HepG2 (cell line): ENCODE measurements at regions not wholly inside any gene's neighbourhood (a gene's known extent, or its start where the extent isn't known, plus 50 kb on each side); places are given as distances from the start of the nearest gene placed in this dataset.

Source experiments
- ARID5B ChIP-seq: IDR thresholded peaks from 2 replicates; pipeline ENCODE4 v1.4.0; 2020; ENCODE audit warnings: mild to moderate bottlenecking, missing genetic modification reagents
- EHMT2 ChIP-seq: fragments of 200-600 bp; sonication (generic); IDR thresholded peaks from 2 replicates; pipeline ENCODE4 v1.7.0; 2017; ENCODE audit warnings: antibody characterized with exemption, low read depth, low read length, borderline replicate concordance
- HNF4A ChIP-seq: sonication (generic); formaldehyde crosslinking; IDR thresholded peaks from 2 replicates; pipeline ENCODE4 v1.4.0; 2020; ENCODE audit warnings: missing genetic modification reagents
- PLSCR1 ChIP-seq: sonication (generic); formaldehyde crosslinking; IDR thresholded peaks from 2 replicates; pipeline ENCODE4 v1.5.0; 2020; ENCODE audit warnings: missing genetic modification reagents, mild to moderate bottlenecking, borderline replicate concordance
- RAD21 ChIP-seq: fragments of 450-650 bp; formaldehyde crosslinking; IDR thresholded peaks from 2 replicates; pipeline ENCODE4 v1.5.0; 2020; ENCODE audit warnings: mild to moderate bottlenecking
- SALL1 ChIP-seq: sonication (generic); formaldehyde crosslinking; IDR thresholded peaks from 2 replicates; pipeline ENCODE4 v1.8.0; 2022; ENCODE audit warnings: mild to moderate bottlenecking, missing genetic modification reagents
- ZNF20 ChIP-seq: sonication (generic); formaldehyde crosslinking; IDR thresholded peaks from 2 replicates; pipeline ENCODE4 v1.4.0; 2020; ENCODE audit warnings: mild to moderate bottlenecking, moderate library complexity, missing genetic modification reagents
- ZNF34 ChIP-seq: sonication (generic); formaldehyde crosslinking; IDR thresholded peaks from 2 replicates; pipeline ENCODE4 v1.4.0; 2020; ENCODE audit warnings: mild to moderate bottlenecking, missing genetic modification reagents, borderline replicate concordance
- ZNF567 ChIP-seq: sonication (generic); formaldehyde crosslinking; IDR thresholded peaks from 2 replicates; pipeline ENCODE4 v1.8.1; 2023; ENCODE audit warnings: mild to moderate bottlenecking, missing genetic modification reagents, borderline replicate concordance
- ZNF644 ChIP-seq: IDR thresholded peaks from 2 replicates; pipeline ENCODE4 v1.6.1; 2016; ENCODE audit warnings: low read depth
- ZNF841 ChIP-seq: sonication (generic); formaldehyde crosslinking; IDR thresholded peaks from 2 replicates; pipeline ENCODE4 v1.8.1; 2023; ENCODE audit warnings: missing genetic modification reagents, borderline replicate concordance
- ZUFSP ChIP-seq: sonication (generic); formaldehyde crosslinking; IDR thresholded peaks from 2 replicates; pipeline ENCODE4 v1.9.0; 2021; ENCODE audit warnings: missing genetic modification reagents, mild to moderate bottlenecking, borderline replicate concordance
- TF ChIP-seq, protein P1 (sequence below): sonication (generic); formaldehyde crosslinking; IDR thresholded peaks from 2 replicates; pipeline ENCODE4 v1.4.0; 2020; ENCODE audit warnings: missing genetic modification reagents
- TF ChIP-seq, protein P2 (sequence below): sonication (generic); formaldehyde crosslinking; IDR thresholded peaks from 2 replicates; pipeline ENCODE4 v1.8.1; 2022; ENCODE audit warnings: mild to moderate bottlenecking, missing genetic modification reagents

- TF ChIP-seq, protein P1, sequence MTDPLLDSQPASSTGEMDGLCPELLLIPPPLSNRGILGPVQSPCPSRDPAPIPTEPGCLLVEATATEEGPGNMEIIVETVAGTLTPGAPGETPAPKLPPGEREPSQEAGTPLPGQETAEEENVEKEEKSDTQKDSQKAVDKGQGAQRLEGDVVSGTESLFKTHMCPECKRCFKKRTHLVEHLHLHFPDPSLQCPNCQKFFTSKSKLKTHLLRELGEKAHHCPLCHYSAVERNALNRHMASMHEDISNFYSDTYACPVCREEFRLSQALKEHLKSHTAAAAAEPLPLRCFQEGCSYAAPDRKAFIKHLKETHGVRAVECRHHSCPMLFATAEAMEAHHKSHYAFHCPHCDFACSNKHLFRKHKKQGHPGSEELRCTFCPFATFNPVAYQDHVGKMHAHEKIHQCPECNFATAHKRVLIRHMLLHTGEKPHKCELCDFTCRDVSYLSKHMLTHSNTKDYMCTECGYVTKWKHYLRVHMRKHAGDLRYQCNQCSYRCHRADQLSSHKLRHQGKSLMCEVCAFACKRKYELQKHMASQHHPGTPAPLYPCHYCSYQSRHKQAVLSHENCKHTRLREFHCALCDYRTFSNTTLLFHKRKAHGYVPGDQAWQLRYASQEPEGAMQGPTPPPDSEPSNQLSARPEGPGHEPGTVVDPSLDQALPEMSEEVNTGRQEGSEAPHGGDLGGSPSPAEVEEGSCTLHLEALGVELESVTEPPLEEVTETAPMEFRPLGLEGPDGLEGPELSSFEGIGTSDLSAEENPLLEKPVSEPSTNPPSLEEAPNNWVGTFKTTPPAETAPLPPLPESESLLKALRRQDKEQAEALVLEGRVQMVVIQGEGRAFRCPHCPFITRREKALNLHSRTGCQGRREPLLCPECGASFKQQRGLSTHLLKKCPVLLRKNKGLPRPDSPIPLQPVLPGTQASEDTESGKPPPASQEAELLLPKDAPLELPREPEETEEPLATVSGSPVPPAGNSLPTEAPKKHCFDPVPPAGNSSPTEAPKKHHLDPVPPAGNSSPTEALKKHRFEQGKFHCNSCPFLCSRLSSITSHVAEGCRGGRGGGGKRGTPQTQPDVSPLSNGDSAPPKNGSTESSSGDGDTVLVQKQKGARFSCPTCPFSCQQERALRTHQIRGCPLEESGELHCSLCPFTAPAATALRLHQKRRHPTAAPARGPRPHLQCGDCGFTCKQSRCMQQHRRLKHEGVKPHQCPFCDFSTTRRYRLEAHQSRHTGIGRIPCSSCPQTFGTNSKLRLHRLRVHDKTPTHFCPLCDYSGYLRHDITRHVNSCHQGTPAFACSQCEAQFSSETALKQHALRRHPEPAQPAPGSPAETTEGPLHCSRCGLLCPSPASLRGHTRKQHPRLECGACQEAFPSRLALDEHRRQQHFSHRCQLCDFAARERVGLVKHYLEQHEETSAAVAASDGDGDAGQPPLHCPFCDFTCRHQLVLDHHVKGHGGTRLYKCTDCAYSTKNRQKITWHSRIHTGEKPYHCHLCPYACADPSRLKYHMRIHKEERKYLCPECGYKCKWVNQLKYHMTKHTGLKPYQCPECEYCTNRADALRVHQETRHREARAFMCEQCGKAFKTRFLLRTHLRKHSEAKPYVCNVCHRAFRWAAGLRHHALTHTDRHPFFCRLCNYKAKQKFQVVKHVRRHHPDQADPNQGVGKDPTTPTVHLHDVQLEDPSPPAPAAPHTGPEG (CRISPR knock-in tag) = no peak
- TF ChIP-seq RAD21 (CRISPR knock-in tag) (no peak), EHMT2 (no peak), SALL1 (CRISPR knock-in tag) (peak; percentile 74), ZUFSP (no peak), ARID5B (no peak), ZNF567 (CRISPR knock-in tag) (no peak), ZNF644 (CRISPR knock-in tag) (peak; percentile 94), ZNF20 (CRISPR knock-in tag) (no peak), ZNF841 (CRISPR knock-in tag) (peak; percentile 48; the same call in 1 of the 2 replicates), HNF4A (CRISPR knock-in tag) (peak; percentile 64), PLSCR1 (CRISPR knock-in tag) (no peak), ZNF34 (CRISPR knock-in tag) (no peak)
- TF ChIP-seq, protein P2, sequence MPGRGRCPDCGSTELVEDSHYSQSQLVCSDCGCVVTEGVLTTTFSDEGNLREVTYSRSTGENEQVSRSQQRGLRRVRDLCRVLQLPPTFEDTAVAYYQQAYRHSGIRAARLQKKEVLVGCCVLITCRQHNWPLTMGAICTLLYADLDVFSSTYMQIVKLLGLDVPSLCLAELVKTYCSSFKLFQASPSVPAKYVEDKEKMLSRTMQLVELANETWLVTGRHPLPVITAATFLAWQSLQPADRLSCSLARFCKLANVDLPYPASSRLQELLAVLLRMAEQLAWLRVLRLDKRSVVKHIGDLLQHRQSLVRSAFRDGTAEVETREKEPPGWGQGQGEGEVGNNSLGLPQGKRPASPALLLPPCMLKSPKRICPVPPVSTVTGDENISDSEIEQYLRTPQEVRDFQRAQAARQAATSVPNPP (CRISPR knock-in tag) = no peak
Observed at GRCh38 chr7:12985228-12985627, 297.8 kb downstream of the ARL4A start (continued).
